Islet precursor cell (in vitro differentiated cells): ENCODE measurements at regions not wholly inside any gene's neighbourhood (a gene's known extent, or its start where the extent isn't known, plus 50 kb on each side); places are given as distances from the start of the nearest gene placed in this dataset.

Experiments
- DNase-seq: peaks from one replicate; pipeline ENCODE4 v3.0.0-alpha.2; 2018

DNA sequence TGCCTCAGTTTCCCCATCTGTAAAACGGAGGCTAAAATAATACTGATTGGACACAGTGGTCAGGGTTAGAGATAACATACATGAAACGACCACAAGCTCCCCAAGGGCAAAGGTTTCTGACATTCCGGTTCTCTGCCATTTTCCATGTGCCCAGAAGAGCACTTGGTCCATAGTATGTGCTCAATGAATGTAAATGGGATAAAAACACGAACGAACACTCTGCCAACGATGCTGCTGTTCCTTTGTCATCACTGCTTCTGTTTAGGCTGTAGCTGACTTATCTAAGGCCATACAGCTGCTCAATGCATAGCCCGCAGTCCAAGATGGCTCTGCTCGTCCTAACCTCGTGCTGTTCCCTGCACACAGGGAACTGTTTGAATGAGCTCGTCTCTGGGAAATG lies 102.0 kb downstream of the RMI2 start:
- DNase-seq = no peak

DNA sequence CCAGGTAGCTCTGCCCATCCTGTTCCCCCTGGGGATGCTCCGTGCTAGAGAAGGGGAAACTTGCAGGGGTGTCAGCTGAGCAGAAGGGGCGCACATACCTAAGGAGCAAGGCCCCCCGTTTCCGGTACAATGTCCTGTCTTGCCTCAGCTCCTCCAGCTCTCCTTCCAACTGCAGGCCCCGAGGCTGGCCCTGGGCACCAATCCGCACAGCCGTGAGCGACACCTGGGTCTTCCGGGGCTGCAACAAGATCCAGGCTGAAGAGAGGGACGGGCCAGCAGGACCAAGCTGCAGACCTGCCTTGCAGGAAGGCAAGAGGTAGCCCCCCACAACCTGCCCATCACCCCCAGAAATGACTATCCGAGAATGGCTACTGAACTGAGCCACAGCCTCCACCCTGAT lies 102.6 kb downstream of the RMI2 start:
- no peak for DNase-seq

DNA sequence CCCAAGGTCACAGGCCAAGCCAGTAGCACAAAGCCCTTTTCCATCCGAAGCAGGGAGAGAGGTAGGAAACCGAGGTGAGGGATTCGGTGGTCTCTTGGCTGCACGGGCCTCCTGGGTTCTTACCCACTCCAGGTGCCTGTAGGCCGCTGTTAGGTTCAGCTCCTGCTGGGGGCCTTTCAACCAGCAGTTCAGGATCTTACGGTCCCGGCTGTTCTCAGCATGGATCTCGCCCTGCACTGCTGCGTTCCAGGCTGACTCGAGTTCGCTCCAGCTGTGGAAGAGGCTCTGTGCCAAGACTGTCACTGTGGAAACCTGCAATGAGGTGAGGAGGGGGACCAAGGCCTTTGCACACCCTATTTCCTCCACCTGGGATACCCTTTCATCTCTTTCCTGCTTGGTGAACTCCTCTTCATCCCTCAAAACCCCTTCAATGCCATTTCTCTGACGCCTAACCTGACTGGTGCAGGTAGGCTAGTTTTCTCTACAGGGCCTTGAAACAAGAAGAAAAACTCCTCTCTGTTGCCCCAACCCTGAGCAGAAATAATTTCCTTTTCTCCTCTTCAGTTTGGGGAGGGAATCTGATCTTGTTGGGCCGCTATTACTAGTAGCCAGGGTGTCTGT lies 103.6 kb downstream of the RMI2 start:
- DNase-seq = no peak

DNA sequence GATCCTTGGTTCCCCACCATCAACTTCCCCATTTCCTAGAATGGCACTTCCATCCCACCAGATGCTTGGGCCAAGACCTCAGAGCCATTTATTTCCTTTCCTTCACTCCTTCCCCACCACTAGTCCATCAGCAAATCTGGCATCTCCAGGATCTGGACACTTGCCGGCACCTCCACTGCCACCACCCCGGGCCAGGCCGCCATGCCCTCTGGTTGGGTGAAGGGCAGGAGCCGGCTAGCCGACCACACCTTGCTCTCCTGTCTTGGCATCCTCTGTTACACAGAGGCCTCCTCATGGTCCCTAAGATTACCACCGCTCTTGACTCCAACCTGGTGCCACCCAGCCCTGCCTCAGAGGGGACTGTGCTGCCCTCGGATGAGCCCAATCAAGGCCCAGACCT lies 104.5 kb downstream of the RMI2 start:
- DNase-seq = no peak

DNA sequence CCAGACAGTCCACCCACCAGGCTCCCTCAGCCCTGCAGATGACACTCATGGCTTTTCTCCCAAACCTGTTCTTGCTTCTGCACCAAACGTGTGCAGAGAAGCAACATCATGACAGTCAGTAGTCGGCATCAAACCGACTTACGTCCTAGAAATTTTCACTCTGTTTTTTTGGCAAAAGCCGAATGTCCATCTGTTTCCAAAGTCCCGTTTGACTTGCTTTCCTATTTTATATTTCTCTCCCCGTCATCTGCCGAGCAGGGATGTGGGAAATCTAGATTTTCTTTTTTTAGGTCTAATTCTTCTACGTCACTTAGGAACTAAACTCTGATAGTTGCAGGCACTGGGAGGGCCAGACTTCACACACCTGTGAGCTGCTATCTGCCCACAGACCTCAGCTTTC lies 104.9 kb downstream of the RMI2 start:
- DNase-seq = no peak

DNA sequence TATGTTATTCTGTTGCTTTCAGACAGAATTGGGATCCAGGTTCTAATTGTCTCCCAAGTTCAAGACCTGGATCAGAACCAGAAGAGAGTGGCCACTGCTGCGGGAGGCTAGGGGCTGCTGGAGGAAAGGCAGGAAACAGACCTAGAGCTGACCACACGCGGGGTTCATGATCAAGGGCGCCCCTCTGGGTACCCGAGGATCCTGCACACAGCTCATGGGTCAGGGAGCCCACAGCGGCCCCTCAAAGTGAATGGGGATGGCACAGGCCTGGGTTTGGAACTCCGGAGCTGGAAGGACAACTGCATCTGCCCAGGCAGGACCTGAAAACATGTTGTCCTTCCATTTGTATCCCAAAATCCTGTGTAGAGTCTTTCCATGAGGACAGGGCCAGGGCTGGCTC lies 107.0 kb downstream of the RMI2 start:
- DNase-seq = no peak

DNA sequence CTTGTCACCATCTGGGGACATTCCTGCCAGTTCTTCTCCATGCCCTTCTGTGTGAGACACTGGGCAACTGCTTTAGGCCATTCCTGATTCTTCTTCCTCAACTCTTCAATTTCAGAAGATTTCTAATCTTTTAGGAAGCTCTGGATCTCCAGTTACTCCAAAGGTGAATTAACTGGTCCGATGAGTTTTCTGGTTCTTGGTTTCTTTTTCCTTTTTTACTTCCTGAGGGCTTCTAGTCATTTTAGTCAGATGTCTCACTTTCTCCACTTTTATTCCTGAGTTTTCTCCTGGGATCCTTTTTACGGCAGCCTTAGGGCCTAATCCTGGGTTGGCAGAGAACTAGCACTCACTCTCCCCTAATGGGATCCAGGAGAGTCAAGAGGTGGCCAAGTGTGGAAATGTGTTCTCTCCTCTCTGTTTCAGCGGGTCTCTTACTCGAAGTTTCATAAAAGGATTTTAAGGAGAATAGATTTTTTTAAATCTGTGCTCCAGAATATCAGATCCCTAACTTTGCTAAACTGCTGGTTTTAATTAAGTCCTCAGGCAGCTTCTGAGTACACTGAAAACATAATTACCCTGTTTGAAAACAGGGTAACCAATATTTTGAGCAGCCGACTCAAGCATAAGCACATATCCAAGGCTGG lies 107.6 kb downstream of the RMI2 start:
- no peak for DNase-seq

DNA sequence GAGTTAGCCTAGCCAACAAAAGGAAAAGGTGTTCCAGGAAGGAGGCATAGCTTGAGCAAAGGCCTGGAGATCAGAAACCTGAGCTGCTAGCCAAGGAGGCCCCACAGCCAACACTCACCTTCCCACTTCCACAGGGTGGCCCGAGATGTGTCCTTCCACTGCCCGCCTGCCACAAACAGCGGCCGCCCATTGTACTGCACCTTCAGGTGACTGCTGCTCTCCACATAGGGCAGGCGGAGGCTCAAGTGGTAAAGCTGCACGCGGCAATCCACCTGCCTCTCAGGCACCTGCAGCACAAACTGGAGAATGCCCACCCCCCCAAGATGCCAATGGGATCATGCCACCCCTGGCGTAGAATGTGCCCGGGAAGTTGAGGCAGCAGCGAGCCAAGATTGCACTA lies 111.5 kb downstream of the RMI2 start:
- no peak for DNase-seq

DNA sequence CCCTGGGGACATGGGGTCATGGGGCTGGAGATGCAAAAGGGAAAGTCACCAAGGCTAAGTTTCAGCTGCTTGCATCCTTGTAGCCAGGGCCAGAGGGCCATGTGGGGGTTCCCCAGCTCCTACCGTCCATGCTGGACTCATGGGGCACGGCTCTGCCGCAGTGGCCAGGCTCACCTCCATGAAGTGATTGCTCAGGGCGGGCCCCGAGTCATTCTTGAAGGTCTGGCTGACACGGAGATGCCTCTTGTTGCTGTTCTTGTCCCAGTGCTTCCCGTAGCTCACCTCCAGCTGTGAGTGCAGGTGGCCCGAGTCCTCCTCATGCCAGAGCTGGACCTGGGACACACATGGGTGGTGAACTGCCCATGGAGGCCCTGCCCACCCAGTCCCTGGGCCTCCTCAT lies 114.5 kb downstream of the RMI2 start:
- no peak for DNase-seq

DNA sequence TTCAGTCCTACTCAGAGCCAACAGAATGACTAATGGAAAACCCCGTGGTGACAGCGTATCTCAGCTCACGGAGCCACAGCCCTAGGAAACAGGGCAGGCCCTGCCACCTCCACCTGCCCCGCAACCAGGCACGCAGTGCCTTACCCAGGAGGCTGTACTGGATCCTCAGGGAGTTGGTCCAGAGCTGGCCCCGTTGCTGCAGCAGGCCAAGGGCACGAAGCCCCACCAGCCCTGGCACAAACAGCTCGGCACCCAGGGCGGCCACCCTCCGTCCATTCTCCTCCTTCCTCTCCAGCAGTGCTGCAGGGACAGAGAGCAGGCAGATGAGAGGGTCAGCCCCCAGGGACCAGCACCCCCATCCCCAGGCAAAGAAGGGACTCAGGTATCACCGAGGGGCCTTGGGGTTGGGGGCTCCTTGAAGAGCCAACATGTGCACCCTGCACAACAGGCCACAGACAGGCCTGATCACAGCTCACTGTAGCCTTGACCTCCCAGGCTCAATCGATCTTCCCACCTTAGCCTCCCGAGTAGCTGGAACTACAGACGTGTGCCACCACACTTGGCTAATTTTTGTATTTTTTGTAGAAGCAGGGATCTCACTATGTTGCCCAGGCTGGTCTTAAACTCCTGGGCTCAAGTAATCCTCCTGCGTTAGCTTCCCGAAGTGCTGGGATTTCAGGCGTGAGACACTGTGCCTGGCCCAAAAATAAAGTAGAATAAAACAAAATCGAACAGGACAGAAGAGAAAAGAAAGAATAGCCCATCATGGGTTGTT lies 115.7 kb downstream of the RMI2 start:
- DNase-seq = no peak

DNA sequence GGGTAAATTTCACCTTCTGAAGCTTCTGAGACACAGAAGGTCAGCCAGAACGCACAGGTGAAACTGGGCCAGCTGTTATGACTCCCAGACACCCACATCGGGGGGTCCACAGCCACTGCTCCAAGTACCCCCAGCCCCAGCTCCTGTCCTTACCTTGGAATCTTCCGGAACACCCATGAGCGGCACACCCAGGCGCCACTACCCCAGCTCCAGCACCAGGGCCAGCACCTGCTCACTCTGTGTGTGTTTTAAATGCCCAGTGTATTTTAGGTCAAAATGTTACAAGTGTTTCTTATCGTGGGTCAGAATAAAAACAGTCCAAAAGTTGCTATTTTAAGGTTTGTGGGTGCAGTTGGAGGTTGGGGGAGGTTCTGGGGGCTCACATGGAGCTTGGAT lies 116.3 kb downstream of the RMI2 start:
- DNase-seq = no peak

DNA sequence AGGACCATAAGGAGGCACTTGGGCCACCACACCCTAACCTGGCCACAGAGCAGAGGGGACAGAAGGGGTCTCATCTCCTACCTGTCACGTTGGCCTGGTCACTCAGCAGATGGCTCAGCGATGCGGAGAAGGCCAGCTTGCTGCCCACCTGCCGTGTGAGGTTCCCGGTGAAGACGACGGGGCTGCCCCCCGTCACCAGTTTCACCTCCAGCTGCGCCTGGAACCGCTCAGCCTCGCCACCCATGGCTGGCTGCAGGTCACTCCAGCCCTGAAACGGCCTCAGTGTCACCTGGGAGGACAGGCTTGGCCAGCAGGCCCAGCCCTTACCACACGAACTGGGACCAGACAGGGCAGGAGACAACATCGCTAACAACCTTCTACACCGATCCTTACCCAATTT lies 116.8 kb downstream of the RMI2 start:
- no peak for DNase-seq

DNA sequence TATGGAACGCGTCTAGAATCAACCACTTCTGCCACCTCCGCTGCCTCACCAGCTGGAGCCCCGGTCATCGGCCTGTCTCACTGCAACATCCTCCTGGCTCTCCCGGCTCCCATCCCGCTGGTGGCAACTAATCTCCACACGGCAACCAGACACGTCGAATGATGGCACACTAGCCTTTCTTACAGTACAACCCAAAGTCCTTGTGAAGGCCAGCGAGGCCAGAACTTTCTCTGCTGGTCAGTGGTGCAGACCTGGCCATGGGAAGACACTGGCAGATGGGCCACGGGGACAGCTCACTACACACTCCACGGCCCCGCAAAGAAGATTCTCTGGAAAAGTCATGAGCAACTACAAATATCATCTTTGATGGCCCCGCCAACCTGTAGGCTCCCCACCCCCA lies 117.6 kb downstream of the RMI2 start:
- DNase-seq = no peak

DNA sequence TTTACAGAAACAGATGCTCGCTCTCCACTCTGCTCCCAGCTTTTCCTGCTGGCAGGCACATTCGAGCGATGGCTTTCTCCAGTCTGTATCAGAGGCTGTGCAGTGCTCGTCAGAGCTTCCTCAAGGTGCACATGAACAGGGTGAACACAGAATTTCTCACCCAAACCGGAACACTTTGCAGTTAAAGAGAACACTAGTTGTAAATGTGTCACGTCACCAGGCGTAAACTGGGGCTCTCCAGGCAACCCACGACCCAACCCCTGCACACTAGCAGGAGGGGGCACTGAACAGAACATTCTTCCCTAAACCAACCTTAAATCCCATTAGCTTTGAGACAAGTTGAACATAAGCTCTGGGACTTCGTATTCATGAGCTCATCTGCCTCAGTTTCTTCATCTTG lies 119.0 kb downstream of the RMI2 start:
- no peak for DNase-seq

DNA sequence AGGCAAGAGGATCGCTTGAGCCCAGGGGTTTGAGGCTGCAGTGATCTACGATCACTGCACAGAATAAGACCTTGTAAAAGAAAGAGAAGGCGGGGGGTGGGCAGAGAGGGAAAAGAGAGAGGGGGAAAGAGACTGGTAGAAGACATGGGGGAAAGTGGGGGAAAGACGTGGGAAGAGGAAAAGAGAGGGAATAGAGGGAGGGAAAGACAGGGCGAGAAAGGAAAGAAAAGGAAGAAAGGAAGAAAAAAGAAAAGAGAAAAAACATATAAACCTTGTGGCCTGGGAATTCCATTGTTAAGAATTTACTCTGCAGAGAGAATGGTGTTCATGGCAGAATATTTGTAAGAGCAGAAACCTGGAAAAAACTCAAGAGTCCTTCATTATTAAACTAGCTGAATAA lies 120.4 kb downstream of the RMI2 start:
- DNase-seq = no peak

DNA sequence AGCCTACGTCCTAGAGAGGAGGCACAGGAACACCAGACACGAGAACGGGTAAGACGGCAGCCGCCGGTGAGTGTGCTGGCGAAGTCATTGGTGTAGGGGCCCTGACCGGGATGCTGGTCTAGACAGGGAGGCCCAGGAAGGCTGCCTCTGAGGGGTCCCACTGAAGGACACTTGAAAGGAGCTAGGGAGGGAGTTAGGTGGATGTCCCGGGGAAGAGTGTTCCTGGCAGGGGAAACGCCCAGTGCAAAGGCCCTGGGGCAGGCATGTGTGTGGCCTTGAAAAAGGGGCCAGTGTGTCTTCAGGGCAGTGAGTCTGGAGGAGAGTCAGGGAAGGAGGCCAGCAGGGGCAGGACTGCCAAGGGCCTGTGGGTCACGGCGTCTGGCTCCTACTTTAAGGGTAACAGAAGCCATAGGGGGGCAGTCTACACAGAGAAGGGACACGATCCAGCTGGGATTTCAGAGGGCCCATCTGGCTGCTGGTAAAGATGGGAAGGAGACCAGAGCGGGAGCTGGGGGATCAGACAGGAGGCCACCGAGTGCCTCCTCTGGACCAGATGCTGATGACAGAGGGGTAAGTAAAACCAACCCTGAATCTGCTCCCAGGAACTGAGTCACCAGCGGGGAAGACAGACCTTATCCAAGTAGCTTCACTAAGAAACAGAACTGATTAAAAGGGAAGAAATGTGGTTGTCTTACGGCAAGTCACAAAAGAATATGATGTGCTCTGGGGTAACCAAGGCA lies 115.9 kb downstream of the LITAF start:
- DNase-seq = no peak

DNA sequence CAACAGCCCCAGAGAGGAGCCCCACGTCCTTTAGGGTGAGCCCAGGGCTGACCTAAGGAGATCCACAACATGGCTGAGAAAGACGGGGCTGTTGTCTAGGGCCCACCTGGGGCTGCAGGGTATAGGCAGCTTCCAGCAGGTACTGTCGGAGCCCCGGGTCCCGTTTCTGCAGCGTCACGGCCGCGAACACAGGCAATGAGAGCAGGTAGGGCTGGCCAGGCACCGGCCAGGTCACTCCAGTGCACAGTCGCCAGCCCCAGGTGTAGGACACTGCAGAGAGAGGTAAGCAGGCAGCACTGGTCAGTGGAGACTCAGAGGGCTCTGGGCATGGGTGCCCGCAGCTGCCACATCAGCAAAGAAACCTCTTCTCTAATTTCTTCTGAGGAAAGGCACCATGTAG lies 115.2 kb downstream of the LITAF start:
- DNase-seq = no peak

DNA sequence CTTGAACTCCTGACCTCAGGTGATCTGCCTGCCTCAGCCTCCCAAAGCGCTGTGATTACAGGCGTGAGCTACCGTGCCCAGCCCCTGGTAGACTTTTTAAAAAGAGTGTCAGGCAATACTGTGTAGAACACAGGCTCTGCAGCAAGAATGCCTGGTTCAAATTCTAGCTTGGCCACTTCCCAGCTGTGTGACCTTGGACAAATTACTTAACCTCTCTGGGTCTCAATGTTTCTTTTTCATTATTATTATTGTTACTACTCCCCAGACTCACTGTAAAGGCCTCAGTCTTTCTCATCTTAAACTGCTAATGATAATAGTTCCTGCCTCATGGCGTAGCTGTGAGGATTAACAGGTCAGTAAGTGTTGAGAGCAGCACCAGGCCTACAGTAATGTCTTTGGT lies 114.3 kb downstream of the LITAF start:
- DNase-seq = no peak

DNA sequence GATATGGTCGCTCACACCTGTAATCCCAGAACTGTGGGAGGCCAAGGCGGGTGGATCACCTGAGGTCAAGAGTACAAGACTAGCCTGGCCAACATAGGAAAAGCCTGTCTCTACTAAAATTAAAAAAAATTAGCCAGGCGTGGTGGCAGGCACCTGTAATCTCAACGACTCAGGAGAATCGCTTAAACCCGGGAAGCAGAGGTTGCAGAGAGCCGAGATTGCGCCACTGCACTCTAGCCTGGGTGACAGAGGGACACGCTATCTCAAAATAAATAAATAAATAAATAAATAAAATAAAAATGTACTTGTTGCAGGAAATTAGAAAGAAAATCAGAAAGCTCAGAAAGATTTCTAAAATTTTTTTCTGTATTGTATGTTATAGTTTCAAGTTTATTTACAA lies 113.9 kb downstream of the LITAF start:
- no peak for DNase-seq

DNA sequence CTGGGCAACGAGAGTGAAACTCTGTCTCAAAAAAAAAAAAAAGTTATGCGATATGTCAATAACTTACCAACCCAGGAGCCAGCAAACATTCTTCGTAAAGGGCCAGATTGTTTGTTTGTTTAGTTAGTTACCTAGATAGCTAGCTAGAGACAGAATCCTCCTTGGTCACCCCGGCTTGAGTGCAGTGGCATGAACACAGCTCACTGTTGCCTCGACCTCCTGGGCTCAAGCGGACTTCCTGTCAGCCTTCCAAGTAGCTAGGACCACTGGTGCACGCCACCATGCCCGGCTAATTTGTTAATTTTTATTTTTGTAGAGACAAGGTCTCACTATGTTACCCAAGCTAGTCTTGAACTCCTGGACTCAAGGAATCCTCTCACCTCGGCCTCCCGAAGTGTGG lies 113.0 kb downstream of the LITAF start:
- DNase-seq = no peak

DNA sequence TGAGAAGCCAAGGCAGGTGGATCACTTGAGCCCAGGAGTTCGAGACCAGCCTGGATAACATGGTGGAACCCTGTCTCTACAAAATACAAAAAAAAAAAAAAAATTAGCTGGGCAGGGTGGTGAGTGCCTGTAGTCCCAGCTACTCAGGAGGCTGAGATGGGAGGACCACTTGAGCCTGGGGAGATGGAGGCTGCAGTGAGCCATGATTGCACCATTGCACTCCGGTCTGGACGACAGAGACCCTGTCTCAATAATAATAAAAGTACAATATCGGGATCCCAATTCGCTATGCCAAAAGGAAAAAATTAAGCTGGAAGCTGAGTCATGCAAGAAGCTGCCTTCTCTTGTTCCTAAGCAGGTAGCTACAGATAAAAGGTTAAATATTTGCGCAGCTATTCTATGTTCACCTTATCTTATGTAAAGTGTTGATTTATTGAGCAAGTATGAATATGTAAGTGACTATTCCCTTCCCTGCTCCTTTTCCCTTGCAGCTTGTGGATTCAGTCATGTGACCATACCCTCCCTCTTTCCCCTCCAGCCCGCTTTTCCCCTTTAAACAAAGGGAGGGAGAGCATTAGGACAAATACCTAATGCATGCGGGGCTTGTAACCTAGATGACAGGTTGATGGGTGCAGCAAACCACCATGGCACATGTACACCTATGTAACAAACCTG lies 112.0 kb downstream of the LITAF start:
- no peak for DNase-seq

DNA sequence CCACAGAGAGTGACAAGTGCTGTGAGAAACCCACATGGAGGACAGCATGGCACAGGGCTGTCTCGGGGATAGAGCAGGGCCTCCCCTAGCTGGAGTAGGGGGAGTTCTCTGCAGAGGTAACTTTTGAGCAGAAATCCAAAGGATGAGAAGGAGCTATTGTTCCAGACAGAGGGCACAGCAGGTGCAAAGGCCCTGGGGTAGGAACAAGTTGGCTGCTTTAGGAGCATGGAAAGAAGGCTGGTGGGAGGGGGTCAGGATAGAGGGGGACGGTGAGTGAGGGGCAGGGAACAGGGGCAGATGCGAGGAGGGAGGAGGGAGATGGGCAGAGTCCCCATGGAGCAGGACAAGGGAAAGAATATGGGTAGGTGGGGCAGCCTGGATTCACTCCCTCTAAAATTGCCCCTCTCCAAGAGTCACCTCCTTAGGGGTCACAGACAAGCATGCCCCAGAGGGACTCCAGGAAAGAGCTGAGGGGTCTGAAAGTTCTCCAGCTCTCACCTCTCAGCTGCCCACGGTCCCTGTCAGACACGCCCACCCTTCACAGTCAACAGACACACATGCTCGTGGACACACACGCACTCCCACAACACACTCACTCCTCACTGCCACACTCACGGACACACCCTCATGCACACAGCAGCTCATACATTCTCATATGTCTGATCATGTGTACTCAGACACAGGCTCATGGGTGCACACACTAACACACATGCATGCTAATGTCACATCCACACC lies 110.7 kb downstream of the LITAF start:
- no peak for DNase-seq

DNA sequence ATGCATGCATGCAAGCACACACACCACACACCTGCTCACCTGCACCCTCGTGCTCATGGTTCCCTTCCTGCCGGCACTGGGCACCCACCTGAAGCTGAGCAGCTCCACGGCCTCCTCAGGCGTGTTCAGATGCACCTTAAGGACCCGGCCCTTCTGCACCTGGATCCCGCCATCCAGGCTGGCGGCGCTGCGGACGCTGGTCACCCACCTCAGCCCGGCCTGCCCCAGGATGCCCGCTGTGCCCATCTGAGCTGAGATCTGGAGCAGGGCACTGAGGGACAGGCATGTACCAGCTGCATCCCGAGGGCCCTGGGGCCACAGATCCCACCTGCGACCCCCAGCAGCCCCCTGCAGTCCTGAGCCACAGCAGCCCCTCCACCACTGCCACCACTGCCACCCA lies 110.0 kb downstream of the LITAF start:
- no peak for DNase-seq
